Activated CD4-positive, alpha-beta T cell treated with anti-CD3 and anti-CD28 coated beads, Interleukin-2, amount 10 ng/mL, durations not matched to agents 24 days and 14 days (primary cell): ENCODE measurements at regions not wholly inside any gene's neighbourhood (a gene's known extent, or its start where the extent isn't known, plus 50 kb on each side); places are given as distances from the start of the nearest gene placed in this dataset.
"Not testable (repeated sequence)": the region's sequence is repeated elsewhere in the genome, so short reads cannot be mapped to it uniquely, and the experiment has no call there.

Source experiments
- DNase-seq: peaks from one replicate; pipeline ENCODE4 v3.0.0; 2022
- H3K27ac Mint-ChIP-seq: one replicate; pipeline ENCODE4 v1.8.0; 2022; ENCODE audit warnings: mild to moderate bottlenecking, mixed read lengths
- H3K27me3 Mint-ChIP-seq: one replicate; pipeline ENCODE4 v1.8.0; 2022; ENCODE audit warnings: mixed read lengths
- H3K36me3 Mint-ChIP-seq: one replicate; pipeline ENCODE4 v1.8.0; 2022; ENCODE audit warnings: low read depth, mild to moderate bottlenecking, mixed read lengths
- H3K4me1 Mint-ChIP-seq: one replicate; pipeline ENCODE4 v1.8.0; 2021; ENCODE audit warnings: mixed read lengths
- H3K4me3 Mint-ChIP-seq: one replicate; pipeline ENCODE4 v1.8.0; 2022; ENCODE audit warnings: mild to moderate bottlenecking, moderate library complexity, mixed read lengths
- H3K9me3 Mint-ChIP-seq: one replicate; pipeline ENCODE4 v1.8.0; 2021; ENCODE audit warnings: mixed read lengths
- intact Hi-C: fragments of 100-400 bp; cut with micrococcal nuclease; formaldehyde crosslinking; loops from one replicate; pipeline ENCODE4 v1.15.1; 2023

DNA sequence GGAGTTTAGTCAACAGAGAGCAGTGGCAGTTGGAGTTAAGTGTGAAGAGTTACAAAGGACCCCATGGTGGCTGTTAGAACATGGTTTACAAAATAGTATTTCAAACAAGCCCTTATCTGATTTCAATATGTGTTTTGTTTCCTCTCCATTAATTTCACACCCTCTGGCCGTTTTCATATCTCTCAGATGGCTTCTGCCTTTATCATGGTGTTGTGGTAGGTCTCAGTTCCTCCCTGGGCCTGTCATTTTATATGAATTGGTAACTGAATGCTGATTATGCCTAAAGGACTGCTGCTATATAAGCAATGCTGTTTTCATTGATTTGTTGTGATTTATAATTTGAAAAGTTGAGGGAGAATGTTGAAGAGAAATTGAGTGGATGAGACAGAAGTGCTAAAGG, 686.7 kb downstream of the NYAP2 start:
- intact Hi-C loops: no loop called here
- Mint-ChIP-seq H3K27me3 (no peaks in the 10 kb centered on the region), H3K27ac (no peak overlapping the region), H3K4me1 (no peaks in the 10 kb centered on the region), H3K36me3 (no peaks in the 10 kb centered on the region), H3K4me3 (no peak overlapping the region), H3K9me3 (no peaks in the 10 kb centered on the region)
- no peak for DNase-seq

GRCh38 chr2:226085425-226085824, 685.9 kb downstream of the NYAP2 start:
- DNase-seq, H3K27me3 Mint-ChIP-seq, H3K27ac Mint-ChIP-seq, intact Hi-C loops, H3K4me3 Mint-ChIP-seq, H3K9me3 Mint-ChIP-seq, H3K36me3 Mint-ChIP-seq, H3K4me1 Mint-ChIP-seq: not testable (repeated sequence)

DNA sequence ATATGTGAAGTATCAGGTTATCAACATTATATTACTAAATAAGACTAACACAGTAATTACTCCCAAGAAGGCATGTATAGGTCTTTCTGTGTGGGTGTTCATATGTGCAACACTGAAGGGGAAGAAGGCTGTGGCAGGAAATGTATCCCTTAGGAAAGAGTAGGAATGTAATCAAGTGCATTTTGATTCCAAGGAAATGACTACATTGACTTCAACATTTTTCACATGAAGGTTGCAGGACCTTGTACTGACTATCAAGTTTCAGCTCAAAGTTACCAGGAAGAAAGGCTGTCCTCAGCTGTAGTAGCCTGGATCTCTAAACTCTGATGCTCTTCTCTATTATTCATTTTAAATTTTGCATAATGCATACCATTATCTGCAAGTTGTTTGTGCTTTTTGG, 680.8 kb downstream of the NYAP2 start:
- intact Hi-C loops: no loop called here
- no peak for DNase-seq
- Mint-ChIP-seq H3K36me3 (no peaks in the 10 kb centered on the region), H3K4me1 (no peaks in the 10 kb centered on the region), H3K4me3 (no peak overlapping the region), H3K27ac (no peak overlapping the region), H3K9me3 (no peaks in the 10 kb centered on the region), H3K27me3 (no peaks in the 10 kb centered on the region)

DNA sequence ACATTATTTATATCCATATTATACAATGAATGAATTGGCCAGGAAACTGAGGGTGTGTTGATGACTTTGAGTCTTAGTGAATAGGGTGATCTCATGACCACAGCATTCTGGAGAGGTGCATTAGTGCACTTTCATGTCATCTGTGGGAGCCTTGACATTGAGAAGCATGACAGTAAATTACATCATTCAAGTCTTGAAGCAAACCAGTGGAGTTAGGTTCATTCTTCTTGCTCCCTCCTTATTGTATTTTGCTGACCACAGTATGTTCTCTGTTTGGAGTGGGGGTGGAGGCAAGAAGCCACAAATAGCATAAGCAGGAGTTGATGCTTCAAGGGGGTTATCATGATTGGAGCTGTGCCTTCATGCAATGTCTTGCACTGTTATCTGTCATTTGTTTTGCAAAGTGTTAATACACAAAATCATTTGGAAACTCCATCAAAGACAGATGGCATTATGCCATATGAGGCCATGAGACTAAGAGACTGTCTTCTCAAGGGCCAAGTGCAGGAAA, 680.2 kb downstream of the NYAP2 start:
- DNase-seq: no peak
- H3K4me1 Mint-ChIP-seq: no peaks in the 10 kb centered on the region
- H3K9me3 Mint-ChIP-seq: no peaks in the 10 kb centered on the region
- no peaks in the 10 kb centered on the region for H3K36me3 Mint-ChIP-seq
- H3K27ac Mint-ChIP-seq: no peak overlapping the region
- no peaks in the 10 kb centered on the region for H3K27me3 Mint-ChIP-seq
- no peak overlapping the region for H3K4me3 Mint-ChIP-seq
- intact Hi-C loops: no loop called here

GRCh38 chr2:226079196-226079595, 679.7 kb downstream of the NYAP2 start:
- H3K9me3 Mint-ChIP-seq: no peaks in the 10 kb centered on the region
- no peak overlapping the region for H3K4me3 Mint-ChIP-seq
- no peak for DNase-seq
- no peak overlapping the region for H3K27ac Mint-ChIP-seq
- intact Hi-C loops: no loop called here
- no peaks in the 10 kb centered on the region for H3K36me3 Mint-ChIP-seq
- no peaks in the 10 kb centered on the region for H3K4me1 Mint-ChIP-seq
- H3K27me3 Mint-ChIP-seq: no peaks in the 10 kb centered on the region

DNA sequence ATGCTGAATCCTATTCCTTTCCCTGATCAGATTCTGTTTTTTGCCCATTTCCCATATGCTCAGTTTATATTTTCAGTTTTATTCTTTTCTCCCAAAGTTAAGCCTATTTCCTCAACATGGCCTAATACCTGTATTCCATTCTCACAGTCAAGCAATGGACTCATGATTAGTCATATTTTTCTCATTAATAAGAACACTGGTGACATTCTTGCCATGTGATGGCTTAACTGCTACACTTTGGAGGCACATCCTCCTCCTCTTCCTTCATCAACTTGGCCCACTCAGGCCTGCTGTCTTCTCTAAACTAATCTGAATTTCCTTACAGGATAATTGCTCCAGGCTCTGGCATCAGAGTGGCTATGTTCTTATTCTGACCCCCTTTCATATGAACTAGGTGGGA, 679.2 kb downstream of the NYAP2 start:
- no peak for DNase-seq
- H3K27ac Mint-ChIP-seq: no peak overlapping the region
- no peak overlapping the region for H3K4me3 Mint-ChIP-seq
- no peaks in the 10 kb centered on the region for H3K27me3 Mint-ChIP-seq
- intact Hi-C loops: no loop called here
- no peaks in the 10 kb centered on the region for H3K4me1 Mint-ChIP-seq
- H3K36me3 Mint-ChIP-seq: no peaks in the 10 kb centered on the region
- H3K9me3 Mint-ChIP-seq: no peaks in the 10 kb centered on the region

- Mint-ChIP-seq H3K36me3 (no peaks in the 10 kb centered on the region), H3K27me3 (no peaks in the 10 kb centered on the region), H3K4me3 (no peak overlapping the region), H3K4me1 (no peaks in the 10 kb centered on the region), H3K27ac (no peak overlapping the region), H3K9me3 (no peaks in the 10 kb centered on the region)
- DNase-seq: no peak
- intact Hi-C loops: no loop called here
These were observed 678.3 kb downstream of the NYAP2 start for GRCh38 chr2:226077841-226078240.

GRCh38 chr2:226077031-226077430, 677.5 kb downstream of the NYAP2 start:
- H3K4me1 Mint-ChIP-seq: no peaks in the 10 kb centered on the region
- no peaks in the 10 kb centered on the region for H3K36me3 Mint-ChIP-seq
- no peaks in the 10 kb centered on the region for H3K9me3 Mint-ChIP-seq
- H3K27me3 Mint-ChIP-seq: no peaks in the 10 kb centered on the region
- H3K27ac Mint-ChIP-seq: no peak overlapping the region
- no peak for DNase-seq
- H3K4me3 Mint-ChIP-seq: no peak overlapping the region
- intact Hi-C loops: no loop called here

GRCh38 chr2:226076529-226076928, 677.0 kb downstream of the NYAP2 start:
- Mint-ChIP-seq H3K27ac (no peak overlapping the region), H3K27me3 (no peaks in the 10 kb centered on the region), H3K9me3 (no peaks in the 10 kb centered on the region), H3K4me3 (no peak overlapping the region), H3K4me1 (no peaks in the 10 kb centered on the region), H3K36me3 (no peaks in the 10 kb centered on the region)
- DNase-seq: no peak
- intact Hi-C loops: no loop called here

DNA sequence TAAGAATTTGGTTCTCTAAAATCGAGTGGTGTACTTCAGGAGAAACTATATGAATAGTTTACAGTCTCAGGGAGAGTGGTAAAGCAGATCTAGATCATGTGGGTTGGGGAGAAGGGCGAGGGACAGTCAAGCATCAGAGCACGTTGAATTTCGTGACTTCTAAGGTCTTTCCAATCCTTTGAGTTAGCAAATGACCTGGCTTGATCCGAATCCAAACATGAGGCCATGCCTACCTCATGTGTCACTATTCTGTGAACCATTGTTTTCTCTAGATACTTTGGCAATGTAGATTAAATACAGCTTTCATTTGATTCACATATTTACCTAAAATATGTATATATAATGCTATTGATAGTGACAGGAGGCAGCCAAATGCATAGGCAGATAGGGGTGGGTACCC, 674.9 kb downstream of the NYAP2 start:
- Mint-ChIP-seq H3K4me1 (no peaks in the 10 kb centered on the region), H3K4me3 (no peak overlapping the region), H3K27ac (no peak overlapping the region), H3K27me3 (no peaks in the 10 kb centered on the region), H3K9me3 (no peaks in the 10 kb centered on the region), H3K36me3 (no peaks in the 10 kb centered on the region)
- intact Hi-C loops: no loop called here
- peak; percentile 18 for DNase-seq

- no peaks in the 10 kb centered on the region for H3K4me1 Mint-ChIP-seq
- H3K27ac Mint-ChIP-seq: no peak overlapping the region
- no peaks in the 10 kb centered on the region for H3K36me3 Mint-ChIP-seq
These were observed 674.1 kb downstream of the NYAP2 start for GRCh38 chr2:226073496-226074160.

DNA sequence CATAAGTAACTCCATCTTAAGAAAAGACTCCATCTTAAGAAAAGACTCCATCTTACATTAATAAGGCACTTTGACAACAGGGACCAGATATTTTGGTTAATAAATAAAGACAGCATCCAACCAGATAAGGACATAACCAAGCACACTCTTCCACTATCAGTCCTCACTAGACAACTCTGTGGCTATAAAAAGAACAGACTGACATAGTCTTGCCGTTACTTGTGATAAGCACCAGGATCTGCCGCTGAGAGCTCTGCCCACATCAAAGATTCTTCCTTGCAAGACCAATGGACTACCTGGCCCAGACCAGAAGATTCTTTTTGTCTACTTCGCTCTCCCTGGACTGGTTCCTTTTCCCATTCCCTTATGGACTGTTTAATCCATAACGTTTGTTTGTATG, 667.4 kb downstream of the NYAP2 start:
- no peaks in the 10 kb centered on the region for H3K36me3 Mint-ChIP-seq
- no peak overlapping the region for H3K27ac Mint-ChIP-seq
- DNase-seq: no peak
- H3K27me3 Mint-ChIP-seq: no peaks in the 10 kb centered on the region
- H3K9me3 Mint-ChIP-seq: no peaks in the 10 kb centered on the region
- H3K4me3 Mint-ChIP-seq: no peak overlapping the region
- no peaks in the 10 kb centered on the region for H3K4me1 Mint-ChIP-seq
- intact Hi-C loops: no loop called here

More at GRCh38 chr2:226073496-226074160, 674.1 kb downstream of the NYAP2 start:
- peak; percentile 11 for DNase-seq
- intact Hi-C loops: no loop called here
- Mint-ChIP-seq H3K27me3 (no peaks in the 10 kb centered on the region), H3K9me3 (no peaks in the 10 kb centered on the region), H3K4me3 (no peak overlapping the region)

GRCh38 chr2:226066391-226066790, 666.9 kb downstream of the NYAP2 start:
- intact Hi-C loops: no loop called here

GRCh38 chr2:226064932-226065570, 665.5 kb downstream of the NYAP2 start:
- H3K4me3 Mint-ChIP-seq: no peak overlapping the region
- H3K4me1 Mint-ChIP-seq: no peaks in the 10 kb centered on the region
- intact Hi-C loops: no loop called here
- no peak overlapping the region for H3K27ac Mint-ChIP-seq
- H3K9me3 Mint-ChIP-seq: no peaks in the 10 kb centered on the region
- no peaks in the 10 kb centered on the region for H3K27me3 Mint-ChIP-seq
- DNase-seq: no peak
- no peaks in the 10 kb centered on the region for H3K36me3 Mint-ChIP-seq

More at GRCh38 chr2:226066391-226066790, 666.9 kb downstream of the NYAP2 start:
- DNase-seq: no peak
- Mint-ChIP-seq H3K4me1 (no peaks in the 10 kb centered on the region), H3K36me3 (no peaks in the 10 kb centered on the region), H3K4me3 (no peak overlapping the region), H3K27me3 (no peaks in the 10 kb centered on the region), H3K9me3 (no peaks in the 10 kb centered on the region), H3K27ac (no peak overlapping the region)
